ENCODE measurements at regions not wholly inside any gene's neighbourhood (a gene's known extent, or its start where the extent isn't known, plus 50 kb on each side); places are given as distances from the start of the nearest gene placed in this dataset.

GRCh38 chr11:115759622-115760460 is 255.6 kb upstream of the CADM1 start:
- H3K36me3 Mint-ChIP-seq = no peaks in the 10 kb centered on the region
- no peak overlapping the region for H3K27ac Mint-ChIP-seq
- peaks cover 10% of the 10 kb centered on the region for H3K4me1 Mint-ChIP-seq
- H3K9me3 Mint-ChIP-seq = no peaks in the 10 kb centered on the region
- H3K4me3 Mint-ChIP-seq = peak overlapping the region; percentile 72
- TF ChIP-seq, protein P1, sequence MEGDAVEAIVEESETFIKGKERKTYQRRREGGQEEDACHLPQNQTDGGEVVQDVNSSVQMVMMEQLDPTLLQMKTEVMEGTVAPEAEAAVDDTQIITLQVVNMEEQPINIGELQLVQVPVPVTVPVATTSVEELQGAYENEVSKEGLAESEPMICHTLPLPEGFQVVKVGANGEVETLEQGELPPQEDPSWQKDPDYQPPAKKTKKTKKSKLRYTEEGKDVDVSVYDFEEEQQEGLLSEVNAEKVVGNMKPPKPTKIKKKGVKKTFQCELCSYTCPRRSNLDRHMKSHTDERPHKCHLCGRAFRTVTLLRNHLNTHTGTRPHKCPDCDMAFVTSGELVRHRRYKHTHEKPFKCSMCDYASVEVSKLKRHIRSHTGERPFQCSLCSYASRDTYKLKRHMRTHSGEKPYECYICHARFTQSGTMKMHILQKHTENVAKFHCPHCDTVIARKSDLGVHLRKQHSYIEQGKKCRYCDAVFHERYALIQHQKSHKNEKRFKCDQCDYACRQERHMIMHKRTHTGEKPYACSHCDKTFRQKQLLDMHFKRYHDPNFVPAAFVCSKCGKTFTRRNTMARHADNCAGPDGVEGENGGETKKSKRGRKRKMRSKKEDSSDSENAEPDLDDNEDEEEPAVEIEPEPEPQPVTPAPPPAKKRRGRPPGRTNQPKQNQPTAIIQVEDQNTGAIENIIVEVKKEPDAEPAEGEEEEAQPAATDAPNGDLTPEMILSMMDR (IDR thresholded peaks at IDR 0.05; ENCODE audit: unreplicated experiment) = no peak
- H3K27me3 Mint-ChIP-seq (ENCODE audit: low read depth) = peaks cover 51% of the 10 kb centered on the region
- DNase-seq (ENCODE audit: low spot score in 2 of 2, unreplicated experiment in 2 of 2) = peak in 1 of 2 experiments; percentile 50

DNA sequence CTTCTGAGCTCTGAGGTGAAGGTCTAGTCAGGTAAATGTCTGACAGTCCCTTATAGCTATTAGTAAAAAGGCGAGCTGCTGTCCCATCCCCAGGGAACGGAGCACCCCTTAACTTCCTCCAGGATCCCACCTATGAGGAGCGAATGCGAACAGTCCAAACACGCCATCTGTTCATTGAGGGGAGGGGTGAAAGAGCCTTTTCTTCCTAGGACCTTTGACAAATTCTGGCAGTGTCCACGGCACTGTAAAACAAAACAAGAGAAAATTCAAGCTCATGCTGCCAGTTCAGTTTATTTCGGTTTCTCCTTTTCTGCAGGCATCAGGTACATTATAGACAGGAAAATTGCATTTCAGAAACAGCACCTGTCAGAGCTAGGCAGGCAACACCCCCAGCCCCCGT is 253.8 kb upstream of the CADM1 start:
- DNase-seq (ENCODE audit: low spot score in 2 of 2, unreplicated experiment in 2 of 2) = no peak
- Mint-ChIP-seq H3K4me3 (no peak overlapping the region), H3K4me1 (peaks cover 10% of the 10 kb centered on the region), H3K9me3 (no peaks in the 10 kb centered on the region), H3K27me3 (ENCODE audit: low read depth) (peaks cover 67% of the 10 kb centered on the region), H3K36me3 (no peaks in the 10 kb centered on the region), H3K27ac (no peak overlapping the region)
- TF ChIP-seq, protein P1 (IDR thresholded peaks at IDR 0.05; ENCODE audit: unreplicated experiment) = no peak

DNA sequence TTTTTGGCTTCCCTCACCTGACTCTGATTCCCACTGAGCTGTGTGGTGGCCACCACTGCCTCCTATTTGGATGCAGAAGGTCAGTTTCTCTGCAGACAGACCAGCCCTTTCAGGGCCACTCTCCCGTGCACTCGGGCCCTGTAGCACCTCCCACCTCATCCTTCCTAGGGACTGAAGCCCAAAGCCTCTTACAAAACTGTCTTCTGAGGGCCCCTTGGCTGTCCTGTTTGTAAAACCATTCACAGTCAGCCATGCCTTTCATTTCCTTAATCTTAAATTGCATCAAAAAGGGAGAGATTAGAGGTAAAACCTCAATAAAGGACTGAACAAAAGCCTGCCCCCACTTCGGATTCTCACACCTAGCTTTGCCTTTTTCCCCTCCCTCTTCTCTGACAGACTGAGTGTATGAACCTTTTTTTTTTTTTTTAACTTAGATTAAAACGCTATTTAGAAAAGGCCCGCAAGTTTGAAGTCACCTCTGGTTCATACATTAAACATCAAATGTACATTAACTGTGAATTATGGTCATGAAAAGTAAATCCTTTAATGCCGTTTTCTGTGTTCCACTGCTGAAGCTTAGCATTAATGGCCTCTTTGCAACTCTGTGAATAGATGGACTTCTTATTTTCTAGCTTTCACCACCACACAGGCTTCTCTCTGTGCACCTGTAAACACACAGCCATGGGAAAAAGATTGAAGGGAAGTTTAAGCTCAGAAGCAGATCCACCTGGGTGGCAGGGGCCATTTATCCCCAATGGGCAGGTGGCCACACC is 247.2 kb upstream of the CADM1 start:
- H3K27me3 Mint-ChIP-seq (ENCODE audit: low read depth) = peaks cover 70% of the 10 kb centered on the region
- H3K4me3 Mint-ChIP-seq = no peak overlapping the region
- no peak for DNase-seq (ENCODE audit: low spot score in 2 of 2, unreplicated experiment in 2 of 2)
- H3K27ac Mint-ChIP-seq = no peak overlapping the region
- no peaks in the 10 kb centered on the region for H3K9me3 Mint-ChIP-seq
- peaks cover 30% of the 10 kb centered on the region for H3K4me1 Mint-ChIP-seq
- TF ChIP-seq, protein P1 (IDR thresholded peaks at IDR 0.05; ENCODE audit: unreplicated experiment) = no peak
- H3K36me3 Mint-ChIP-seq = no peaks in the 10 kb centered on the region

DNA sequence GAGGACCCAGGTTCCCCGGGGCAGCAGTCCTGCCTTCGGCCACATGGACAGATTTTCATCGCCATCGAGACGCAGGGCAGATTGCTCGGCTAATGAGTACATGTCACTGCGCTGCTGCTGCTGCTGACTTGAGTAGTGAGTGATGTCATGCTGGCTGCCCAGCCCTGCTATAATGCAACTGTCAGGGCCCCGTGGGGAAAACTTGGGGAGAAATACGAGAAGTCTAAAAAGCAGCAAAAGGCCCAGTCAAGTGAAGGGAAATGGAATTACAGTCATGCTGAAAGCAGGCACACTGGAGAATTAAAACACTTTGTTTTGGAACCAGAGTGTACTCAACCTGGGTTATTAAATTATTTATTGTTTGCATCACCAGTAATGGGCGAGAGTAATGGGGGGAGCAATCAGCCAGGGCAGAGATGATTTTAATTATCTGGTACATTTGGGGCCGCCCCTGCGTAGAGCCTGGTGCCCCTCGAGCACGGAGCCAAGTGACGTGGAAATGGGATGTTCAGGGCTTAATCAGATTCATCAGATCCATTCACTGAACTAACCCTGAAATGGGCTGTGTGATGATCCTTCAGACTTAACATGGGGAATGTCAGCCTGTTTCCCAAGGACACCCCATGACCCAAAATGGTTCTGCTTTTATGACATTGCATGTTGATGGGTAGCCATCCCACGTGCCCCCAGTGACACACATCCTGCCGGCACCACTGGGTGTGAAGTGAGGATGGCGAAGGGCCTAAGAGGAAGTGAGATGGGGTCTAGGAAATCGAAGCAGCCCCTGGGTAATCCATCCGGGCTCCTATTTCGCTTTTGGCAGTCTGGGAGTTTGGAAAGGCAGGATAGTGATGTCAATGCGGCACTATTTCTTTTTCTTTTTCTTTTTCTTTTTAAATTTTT is 241.6 kb upstream of the CADM1 start:
- Mint-ChIP-seq H3K27me3 (ENCODE audit: low read depth) (peaks cover 70% of the 10 kb centered on the region), H3K9me3 (no peaks in the 10 kb centered on the region), H3K4me3 (no peak overlapping the region), H3K27ac (no peak overlapping the region), H3K36me3 (no peaks in the 10 kb centered on the region), H3K4me1 (peaks cover 17% of the 10 kb centered on the region)
- TF ChIP-seq, protein P1 (IDR thresholded peaks at IDR 0.05; ENCODE audit: unreplicated experiment) = no peak
- no peak for DNase-seq (ENCODE audit: low spot score in 2 of 2, unreplicated experiment in 2 of 2)

- Mint-ChIP-seq H3K27ac (no peak overlapping the region), H3K4me1 (peaks cover 20% of the 10 kb centered on the region), H3K27me3 (ENCODE audit: low read depth) (peaks cover 62% of the 10 kb centered on the region), H3K9me3 (no peaks in the 10 kb centered on the region), H3K4me3 (no peak overlapping the region), H3K36me3 (no peaks in the 10 kb centered on the region)
- TF ChIP-seq, protein P1 (IDR thresholded peaks at IDR 0.05; ENCODE audit: unreplicated experiment) = no peak
- no peak for DNase-seq (ENCODE audit: low spot score in 2 of 2, unreplicated experiment in 2 of 2)
Measured at GRCh38 chr11:115745066-115745465, 240.9 kb upstream of the CADM1 start.

All from mesothelial cell of epicardium (in vitro differentiated cells).